ENCODE measurements at regions not wholly inside any gene's neighbourhood (a gene's known extent, or its start where the extent isn't known, plus 50 kb on each side); places are given as distances from the start of the nearest gene placed in this dataset.

- no peak for TF ChIP-seq CTCF (IDR thresholded peaks at IDR 0.05; ENCODE audit: low read length)
- TF ChIP-seq EZH2 (optimal IDR thresholded peaks at IDR 0.05; ENCODE audit: low read depth, low read length): no peak
- no peak for TF ChIP-seq EZH2phosphoT487 (IDR thresholded peaks at IDR 0.05; ENCODE audit: low read length)
These were observed 999.9 kb downstream of the GLUD2 start for GRCh38 chrX:122047261-122047660.
